ENCODE measurements at regions not wholly inside any gene's neighbourhood (a gene's known extent, or its start where the extent isn't known, plus 50 kb on each side); places are given as distances from the start of the nearest gene placed in this dataset.

- intact Hi-C loops (cut with micrococcal nuclease): no loop called here
- no peak overlapping the region for H3K9ac ChIP-seq (replicated peaks; ENCODE audit: extremely low read depth, insufficient read depth, low read length)
- no peak overlapping the region for H3K4me2 ChIP-seq (ENCODE audit: insufficient read depth, low read length)
- H3K36me3 ChIP-seq (ENCODE audit: control insufficient read depth in 2 of 2, extremely low read depth in 1 of 2, insufficient read depth in 2 of 2, low read length in 2 of 2): no peaks in the 10 kb centered on the region
- CTCF ChIA-PET: no interaction called here
- no peaks in the 10 kb centered on the region for H4K20me1 ChIP-seq (replicated peaks; ENCODE audit: control insufficient read depth, extremely low read depth, insufficient read depth, low read length)
- no peaks in the 10 kb centered on the region for H3K27me3 ChIP-seq (ENCODE audit: control insufficient read depth in 2 of 2, insufficient read depth in 2 of 2, low read length in 2 of 2)
- no TSS peak for BruUV-seq (replicated peaks)
- POLR2A ChIA-PET: no interaction called here
- H3K4me1 ChIP-seq (ENCODE audit: control insufficient read depth, extremely low read depth, insufficient read depth, low read length): no peaks in the 10 kb centered on the region
- TF ChIP-seq GATA2 (IDR thresholded peaks at IDR 0.05; ENCODE audit: insufficient read depth, insufficient read length, low read depth, low read length) (no peak), CTCF (IDR thresholded peaks at IDR 0.05; ENCODE audit: extremely low read depth in 1 of 2, insufficient read depth in 1 of 2, low read depth in 1 of 2, low read length in 2 of 2) (no peak), POLR2AphosphoS5 (IDR thresholded peaks at IDR 0.05; ENCODE audit: insufficient read depth, low read depth, low read length) (no peak), EZH2 (IDR thresholded peaks at IDR 0.05; ENCODE audit: borderline replicate concordance, low read depth, low read length, severe bottlenecking) (no peak), JUN (IDR thresholded peaks at IDR 0.05; ENCODE audit: borderline replicate concordance, insufficient read depth, insufficient read length, low read depth) (no peak), MAX (IDR thresholded peaks at IDR 0.05; ENCODE audit: insufficient read depth, insufficient read length) (no peak), MYC (IDR thresholded peaks at IDR 0.05; ENCODE audit: low read depth, low read length) (no peak), POLR2A (IDR thresholded peaks at IDR 0.05; ENCODE audit: low read depth, low read length) (no peak)
- H3K4me3 ChIP-seq (replicated peaks in 1 of 3; ENCODE audit: insufficient read depth in 1 of 3, low read depth in 1 of 3, low read length in 3 of 3): no peak overlapping the region
- DNase-seq (ENCODE audit: low read depth, low spot score): no peak
- no peak overlapping the region for H3K27ac ChIP-seq (ENCODE audit: insufficient read depth, low read depth, low read length)
- H3K9me3 ChIP-seq (replicated peaks; ENCODE audit: control insufficient read depth, insufficient read depth, low read length): no peaks in the 10 kb centered on the region
- no peak overlapping the region for H2AFZ ChIP-seq (ENCODE audit: low read depth, low read length)
- H3K9me1 ChIP-seq (replicated peaks; ENCODE audit: control insufficient read depth, extremely low read depth, insufficient read depth, low read length): no peaks in the 10 kb centered on the region
- no peaks in the 10 kb centered on the region for H3K79me2 ChIP-seq (ENCODE audit: control insufficient read depth, insufficient read depth, low read length)
- dilution Hi-C loops (cut with MboI; ENCODE audit: extremely low pct_ligation_motif_present, low sequenced_read_pairs): no loop called here
- FAIRE-seq: no peak
Measured at GRCh38 chr2:57475391-57475790, 571.2 kb upstream of the VRK2 start.

Data from endothelial cell of umbilical vein (primary cell).